ENCODE measurements at regions not wholly inside any gene's neighbourhood (a gene's known extent, or its start where the extent isn't known, plus 50 kb on each side); places are given as distances from the start of the nearest gene placed in this dataset.

GRCh38 chrY:7542256-7542858 is 630.8 kb upstream of the AMELY start (continued):
- TF ChIP-seq E2F6 (IDR thresholded peaks at IDR 0.05) (no peak), JUND (IDR thresholded peaks at IDR 0.05; ENCODE audit: low read length) (no peak)

Measured in H1 (cell line).